HepG2 (cell line): ENCODE measurements at regions not wholly inside any gene's neighbourhood (a gene's known extent, or its start where the extent isn't known, plus 50 kb on each side); places are given as distances from the start of the nearest gene placed in this dataset.

Source experiments
- ATAC-seq: fragments of 200-7000 bp; cut with Tn5 transposase; 3 replicates; pipeline ENCODE4 v1.9.1; 2020; ENCODE audit warnings: mild to moderate bottlenecking, moderate library complexity
- BruUV-seq: library from RNA; stranded (reverse); fragments of 400-500 nt; replicated peaks from 2 replicates; lab custom pipeline; 2021; lab: Mats Ljungman, UMichigan
- CTCF ChIA-PET: fragments of 300-600 bp; formaldehyde crosslinking; extraction: SDS; loops from one replicate; lab custom pipeline; 2021; ENCODE audit warnings: low total read pairs, inconsistent platforms, low intra/inter-chr PET ratio; lab: Yijun Ruan, JAX
- POLR2A ChIA-PET: fragments of 350-600 bp; sonication (Branson Sonifier 250); formaldehyde crosslinking; loops from one replicate; lab custom pipeline; 2020; ENCODE audit warnings: antibody characterized with exemption, inconsistent platforms; lab: Yijun Ruan, JAX
- DNase-seq: peaks from one replicate; pipeline ENCODE4 v3.0.0-alpha.2; 2015; ENCODE audit warnings: low spot score
- FAIRE-seq: peaks from 3 replicates; lab custom pipeline; 2011; peaks lifted over from hg19 to GRCh38; lab: Jason Lieb, UNC
- H2AFZ ChIP-seq: one replicate; pipeline ENCODE4 v1.6.1; 2011; ENCODE audit warnings: low read length, inconsistent platforms
- H3K27ac ChIP-seq: fragments of 300-600 bp; 3 replicates; pipeline ENCODE4 v1.8.0; 2011; ENCODE audit warnings: mixed run types, mild to moderate bottlenecking, mixed read lengths, low read length, inconsistent platforms; ENCODE audit not compliant: insufficient read depth; ENCODE audit errors: extremely low read length
- H3K27me3 ChIP-seq, 2 experiments: fragments of 200-600 bp in 1 of 2; 2 replicates in 1 of 2; 3 replicates in 1 of 2; pipeline versions ENCODE4 v1.6.0 to v1.8.0; 2011; ENCODE audit warnings: low read length in 2 of 2, mild to moderate bottlenecking in 2 of 2, moderate library complexity in 2 of 2, inconsistent platforms in 1 of 2; ENCODE audit not compliant: insufficient read depth in 2 of 2, control insufficient read depth in 1 of 2
- H3K36me3 ChIP-seq, 2 experiments: fragments of 200-600 bp in 1 of 2; replicated peaks in 1 of 2; 2 replicates in 1 of 2; 3 replicates in 1 of 2; pipeline versions ENCODE4 v1.5.1 to v1.8.0; 2011; ENCODE audit warnings: low read length in 2 of 2, inconsistent platforms in 1 of 2; ENCODE audit not compliant: insufficient read depth in 2 of 2, control insufficient read depth in 1 of 2
- H3K4me1 ChIP-seq: 2 replicates; pipeline ENCODE4 v1.5.1; 2012; ENCODE audit warnings: low read length, inconsistent platforms; ENCODE audit not compliant: insufficient read depth
- H3K4me2 ChIP-seq: 2 replicates; pipeline ENCODE4 v1.6.0; 2011; ENCODE audit warnings: low read depth, low read length, inconsistent platforms
- H3K4me3 ChIP-seq, 3 experiments: fragments of 200-600 bp in 1 of 3; sonication (generic), shearing (Covaris generic) in 1 of 3; replicated peaks in 1 of 3; 2 replicates each; pipeline ENCODE4 v1.5.1; 2011 to 2016; ENCODE audit warnings: low read length in 3 of 3, inconsistent platforms in 2 of 3, low read depth in 2 of 3, mild to moderate bottlenecking in 2 of 3, control low read depth in 1 of 3, mixed read lengths in 1 of 3; ENCODE audit not compliant: insufficient read depth in 1 of 3
- H3K79me2 ChIP-seq: one replicate; pipeline ENCODE4 v1.6.1; 2011; ENCODE audit warnings: low read length, inconsistent platforms; ENCODE audit not compliant: insufficient read depth
- H3K9ac ChIP-seq: 2 replicates; pipeline ENCODE4 v1.6.0; 2011; ENCODE audit warnings: mild to moderate bottlenecking, low read depth, low read length, inconsistent platforms; ENCODE audit not compliant: insufficient read depth
- H3K9me3 ChIP-seq: 2 replicates; pipeline ENCODE4 v1.5.1; 2012; ENCODE audit warnings: mild to moderate bottlenecking, low read length
- H4K20me1 ChIP-seq: 2 replicates; pipeline ENCODE4 v1.6.0; 2011; ENCODE audit warnings: inconsistent platforms, mild to moderate bottlenecking, low read length, moderate library complexity; ENCODE audit not compliant: insufficient read depth
- ATF1 ChIP-seq: IDR thresholded peaks from 2 replicates; pipeline ENCODE4 v1.6.1; 2016; ENCODE audit warnings: mild to moderate bottlenecking, control low read depth
- ATF7 ChIP-seq, 2 experiments: fragments of 450-650 bp in 1 of 2; sonication (generic) in 1 of 2; formaldehyde crosslinking in 1 of 2; IDR thresholded peaks; 2 replicates each; pipeline versions ENCODE4 v1.4.0 to v1.6.1; 2016 to 2020; ENCODE audit warnings: antibody characterized with exemption in 1 of 2, mild to moderate bottlenecking in 1 of 2, missing genetic modification reagents in 1 of 2
- NCOR1 ChIP-seq: fragments of 200-600 bp; sonication (generic); IDR thresholded peaks from 2 replicates; pipeline ENCODE4 v1.7.0; 2017; ENCODE audit warnings: antibody characterized with exemption, low read length, borderline replicate concordance
- PHF21A ChIP-seq: sonication (generic); formaldehyde crosslinking; IDR thresholded peaks from 2 replicates; pipeline ENCODE4 v1.5.0; 2020; ENCODE audit warnings: mild to moderate bottlenecking, missing genetic modification reagents
- WGBS: methylation state at CpG from one replicate; pipeline ENCODE4 v1.1.6; 2017; ENCODE audit warnings: low lambda C conversion rate; 5-methylcytosine and 5-hydroxymethylcytosine counted together
- in situ Hi-C: cut with HindIII; loops from 2 replicates; pipeline ENCODE4 v1.10.0; 2017; ENCODE audit warnings: low pct_unique_long_range_greater_than_20kb; ENCODE audit not compliant: extremely low pct_ligation_motif_present
- intact Hi-C: fragments of 100-400 bp; cut with micrococcal nuclease; formaldehyde crosslinking; loops from one replicate; pipeline ENCODE4 v1.10.0; 2022; ENCODE audit not compliant: unreplicated experiment

DNA sequence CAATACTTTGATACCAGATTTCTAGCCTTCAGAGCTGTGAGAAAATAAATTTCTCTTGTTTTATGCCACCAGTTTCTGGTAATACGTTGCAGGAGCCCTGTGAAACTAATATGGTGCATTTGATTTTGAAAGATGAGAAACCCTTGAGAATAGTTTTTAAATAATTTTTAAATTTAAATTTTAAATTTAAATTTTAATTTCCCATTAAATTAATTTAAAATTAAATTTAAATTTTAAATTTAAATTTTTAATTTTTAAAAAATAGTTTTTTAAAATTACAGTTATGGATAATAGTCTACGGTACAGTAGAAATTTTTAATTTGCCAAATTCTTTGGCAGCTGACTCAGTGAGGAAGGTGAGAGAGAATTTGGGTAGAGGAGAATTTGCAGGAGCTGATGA is 68.6 kb upstream of the SLC24A3 start (continued):
- TF ChIP-seq ATF1 (CRISPR knock-in tag) (no peak), NCOR1 (no peak)

DNA sequence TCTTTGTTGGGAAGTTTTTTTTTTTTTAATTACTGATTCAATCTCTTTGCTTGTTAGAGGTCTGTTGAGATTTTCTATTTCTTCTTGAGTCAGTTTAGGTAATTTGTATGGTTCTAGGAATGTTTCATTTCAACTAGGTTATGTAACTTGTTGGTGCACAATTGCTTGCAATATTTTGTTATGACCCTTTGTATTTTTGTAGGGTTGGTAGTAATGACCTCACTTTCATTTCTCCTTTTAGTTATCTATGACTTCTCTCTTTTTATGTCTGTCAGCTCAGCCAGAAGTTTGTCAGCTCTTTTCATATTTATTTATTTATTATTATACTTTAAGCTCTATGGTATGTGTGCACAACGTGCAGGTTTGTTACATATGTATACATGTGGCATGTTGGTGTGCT is 51.1 kb upstream of the SLC24A3 start:
- DNase-seq (no peak), FAIRE-seq (no peak), ATAC-seq (no peak)
- H4K20me1 ChIP-seq = no peaks in the 10 kb centered on the region
- H3K4me1 ChIP-seq = no peaks in the 10 kb centered on the region
- H2AFZ ChIP-seq = no peak overlapping the region
- no peak overlapping the region for H3K4me3 ChIP-seq
- ChIA-PET POLR2A (no interaction called here), CTCF (no interaction called here)
- H3K27ac ChIP-seq = no peak overlapping the region
- H3K36me3 ChIP-seq = no peaks in the 10 kb centered on the region
- no peak for TF ChIP-seq PHF21A (CRISPR knock-in tag)
- TF ChIP-seq ATF7 (IDR thresholded peaks at IDR 0.05) = peak; percentile 11; the same call in 1 of the 2 replicates
- TF ChIP-seq ATF7 (CRISPR knock-in tag; IDR thresholded peaks at IDR 0.05) = no peak
- no peaks in the 10 kb centered on the region for H3K79me2 ChIP-seq
- no peak overlapping the region for H3K9ac ChIP-seq
- in situ Hi-C loops = no loop called here
- no peak overlapping the region for H3K4me2 ChIP-seq
- intact Hi-C loops = no loop called here
- 83% methylated on average over 1 of the region's 1 CpG for WGBS
- 0 out of 2 replicates have a peak, but pooled peaks cover 9% of the 10 kb centered on the region for H3K9me3 ChIP-seq
- no peaks in the 10 kb centered on the region for H3K27me3 ChIP-seq
- BruUV-seq = no TSS peak
